ENCODE measurements at regions not wholly inside any gene's neighbourhood (a gene's known extent, or its start where the extent isn't known, plus 50 kb on each side); places are given as distances from the start of the nearest gene placed in this dataset.

DNA sequence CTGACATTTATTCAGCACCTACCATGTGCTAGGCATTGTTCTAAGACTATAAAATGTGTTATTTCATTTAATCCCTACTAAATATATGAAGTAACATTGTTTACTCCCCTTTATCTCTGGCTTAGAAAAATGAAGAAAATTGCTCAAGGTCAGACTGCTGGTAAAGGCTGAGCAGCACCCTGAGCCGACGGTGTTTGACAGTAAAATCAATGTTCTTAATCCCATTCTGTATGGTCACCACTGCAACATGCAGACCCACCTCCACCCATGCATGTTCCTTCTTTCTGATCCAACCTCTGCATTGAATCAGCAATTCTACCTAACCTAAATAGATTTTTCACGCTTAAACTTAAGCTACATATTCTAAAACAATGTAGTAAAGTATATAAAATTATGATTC is 216.5 kb downstream of the ZBBX start:
- TF ChIP-seq, protein P1, sequence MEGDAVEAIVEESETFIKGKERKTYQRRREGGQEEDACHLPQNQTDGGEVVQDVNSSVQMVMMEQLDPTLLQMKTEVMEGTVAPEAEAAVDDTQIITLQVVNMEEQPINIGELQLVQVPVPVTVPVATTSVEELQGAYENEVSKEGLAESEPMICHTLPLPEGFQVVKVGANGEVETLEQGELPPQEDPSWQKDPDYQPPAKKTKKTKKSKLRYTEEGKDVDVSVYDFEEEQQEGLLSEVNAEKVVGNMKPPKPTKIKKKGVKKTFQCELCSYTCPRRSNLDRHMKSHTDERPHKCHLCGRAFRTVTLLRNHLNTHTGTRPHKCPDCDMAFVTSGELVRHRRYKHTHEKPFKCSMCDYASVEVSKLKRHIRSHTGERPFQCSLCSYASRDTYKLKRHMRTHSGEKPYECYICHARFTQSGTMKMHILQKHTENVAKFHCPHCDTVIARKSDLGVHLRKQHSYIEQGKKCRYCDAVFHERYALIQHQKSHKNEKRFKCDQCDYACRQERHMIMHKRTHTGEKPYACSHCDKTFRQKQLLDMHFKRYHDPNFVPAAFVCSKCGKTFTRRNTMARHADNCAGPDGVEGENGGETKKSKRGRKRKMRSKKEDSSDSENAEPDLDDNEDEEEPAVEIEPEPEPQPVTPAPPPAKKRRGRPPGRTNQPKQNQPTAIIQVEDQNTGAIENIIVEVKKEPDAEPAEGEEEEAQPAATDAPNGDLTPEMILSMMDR (IDR thresholded peaks at IDR 0.05), result no peak
- TF ChIP-seq POLR2AphosphoS5 (IDR thresholded peaks at IDR 0.05; ENCODE audit: insufficient read depth in 1 of 2, low read depth in 1 of 2), result no peak

Data from vagina (tissue), 2 donors.